Left lung (tissue), 4 donors: ENCODE measurements at regions not wholly inside any gene's neighbourhood (a gene's known extent, or its start where the extent isn't known, plus 50 kb on each side); places are given as distances from the start of the nearest gene placed in this dataset.

Experiments used
- ATAC-seq: fragments of 200-7000 bp; cut with Tn5 transposase; one replicate; pipeline ENCODE4 v1.9.1; 2020; ENCODE audit warnings: moderate library complexity
- DNase-seq, 4 donors: peaks; one replicate each; pipeline ENCODE4 v3.0.0-alpha.2; 2013 to 2020
- H3K27ac ChIP-seq, 2 donors: fragments of 200-600 bp; sonication (generic) in 1 of 2; one replicate each; pipeline versions ENCODE4 v1.5.0 to v1.8.0; 2020 to 2021
- H3K27me3 ChIP-seq, 2 donors: fragments of 200-600 bp; sonication (generic) in 1 of 2; one replicate each; pipeline versions ENCODE4 v1.5.0 to v1.8.0; 2020 to 2021
- H3K36me3 ChIP-seq, 2 donors: fragments of 200-600 bp; sonication (generic) in 1 of 2; one replicate each; pipeline versions ENCODE4 v1.5.0 to v1.8.0; 2020 to 2021
- H3K4me1 ChIP-seq, 2 donors: fragments of 200-600 bp; one replicate each; pipeline ENCODE4 v1.8.0; 2021
- H3K4me3 ChIP-seq, 2 donors: fragments of 200-600 bp; sonication (generic) in 1 of 2; one replicate each; pipeline versions ENCODE4 v1.5.0 to v1.8.0; 2020 to 2021; ENCODE audit warnings: mild to moderate bottlenecking in 1 of 2
- H3K9me3 ChIP-seq, 2 donors: fragments of 200-600 bp; sonication (generic) in 1 of 2; one replicate each; pipeline versions ENCODE4 v1.5.0 to v1.8.0; 2020 to 2021
- CTCF ChIP-seq, 2 donors: fragments of 200-600 bp; sonication (generic) in 1 of 2; IDR thresholded peaks; one replicate each; pipeline versions ENCODE4 v1.5.0 to v1.8.0; 2021; ENCODE audit warnings: antibody characterized with exemption in 2 of 2
- intact Hi-C, 2 donors: fragments of 100-400 bp; cut with DNase I; formaldehyde crosslinking; loops; one replicate each; pipeline versions ENCODE4 v1.11.2 to v1.14.2; 2022
- donor health status: DM: no; HTN: yes; CAD: no.
- donor health status: DM: no; HTN: no; CAD: no.

DNA sequence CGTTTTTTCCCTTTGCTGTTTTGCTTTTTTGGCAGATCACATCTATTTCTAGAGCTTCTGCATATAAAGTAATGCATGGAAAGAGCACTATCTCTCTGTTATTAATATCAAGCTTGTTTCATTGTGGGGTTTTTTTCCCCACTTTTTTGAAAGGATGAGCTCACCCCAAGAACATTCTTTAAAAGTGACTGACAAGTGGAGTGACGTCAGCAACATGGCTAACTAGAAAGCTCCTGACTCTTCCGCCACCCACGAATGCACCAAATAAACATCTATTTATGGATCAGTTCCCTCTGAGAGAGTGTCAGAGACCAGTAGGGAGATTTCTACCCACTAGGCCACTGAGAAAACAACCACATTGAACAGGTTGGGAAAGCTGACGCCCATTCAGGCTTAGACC lies 445.4 kb downstream of the GALC start:
- intact Hi-C loops, result no loop called here

DNA sequence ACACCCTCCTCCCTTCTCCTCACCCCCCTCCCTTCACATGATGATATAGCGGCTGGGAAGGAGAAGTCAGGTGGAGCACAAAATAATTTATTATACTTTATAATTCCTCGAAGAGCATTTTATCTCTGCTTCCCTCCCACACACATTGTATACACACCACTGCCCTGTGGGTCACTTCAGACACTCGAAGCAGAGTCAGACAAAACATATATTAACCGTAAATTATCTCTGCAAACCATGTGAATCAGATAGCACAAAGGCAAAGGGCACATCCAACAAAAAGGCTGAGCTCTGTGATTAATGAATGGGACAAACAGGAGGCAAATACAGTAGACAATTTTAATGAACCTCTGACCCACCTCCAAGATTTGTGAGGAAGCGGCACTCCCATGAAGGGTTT lies 450.7 kb downstream of the GALC start:
- Histone ChIP-seq H3K9me3 (peaks cover 0 to 4% of the 10 kb centered on the region in 2 donors), H3K4me1 (no peaks in the 10 kb centered on the region), H3K27ac (no peak overlapping the region), H3K4me3 (no peak overlapping the region), H3K27me3 (no peaks in the 10 kb centered on the region), H3K36me3 (no peaks in the 10 kb centered on the region)
- ATAC-seq, result no peak
- intact Hi-C loops, result no loop called here
- no peak for TF ChIP-seq CTCF (IDR thresholded peaks at IDR 0.05)
- no peak for DNase-seq

More for the DNA sequence above, 445.4 kb downstream of the GALC start:
- Histone ChIP-seq H3K4me3 (no peak overlapping the region), H3K27ac (no peak overlapping the region), H3K4me1 (no peaks in the 10 kb centered on the region), H3K27me3 (no peaks in the 10 kb centered on the region), H3K36me3 (no peaks in the 10 kb centered on the region), H3K9me3 (peaks cover 0 to 28% of the 10 kb centered on the region in 2 donors)
- TF ChIP-seq CTCF (IDR thresholded peaks at IDR 0.05), result no peak
- ATAC-seq (no peak), DNase-seq (no peak)

DNA sequence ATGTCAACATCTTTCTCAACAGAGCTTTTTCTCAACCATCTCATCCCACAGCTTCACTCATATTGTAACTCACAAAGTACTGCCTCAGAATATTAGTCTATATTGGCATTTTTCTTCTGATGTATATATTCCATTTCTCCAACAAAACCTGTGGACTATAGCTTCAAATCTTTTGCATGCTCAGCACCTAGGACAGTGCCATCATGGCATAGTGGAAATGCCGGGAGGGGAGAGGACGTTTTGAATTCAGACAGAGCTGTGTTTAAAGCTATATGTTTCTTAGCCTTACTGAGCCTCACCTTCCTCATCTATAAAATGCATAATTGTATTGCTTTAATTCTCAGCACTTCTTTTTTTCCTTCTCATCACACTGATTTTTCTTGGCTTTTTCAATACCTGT lies 452.6 kb downstream of the GALC start:
- intact Hi-C loops, result no loop called here
- Histone ChIP-seq H3K4me1 (no peaks in the 10 kb centered on the region), H3K36me3 (no peaks in the 10 kb centered on the region), H3K27me3 (no peaks in the 10 kb centered on the region), H3K4me3 (no peak overlapping the region), H3K27ac (no peak overlapping the region), H3K9me3 (peaks cover 0 to 4% of the 10 kb centered on the region in 2 donors)
- DNase-seq, result no peak
- no peak for TF ChIP-seq CTCF (IDR thresholded peaks at IDR 0.05)
- no peak for ATAC-seq

DNA sequence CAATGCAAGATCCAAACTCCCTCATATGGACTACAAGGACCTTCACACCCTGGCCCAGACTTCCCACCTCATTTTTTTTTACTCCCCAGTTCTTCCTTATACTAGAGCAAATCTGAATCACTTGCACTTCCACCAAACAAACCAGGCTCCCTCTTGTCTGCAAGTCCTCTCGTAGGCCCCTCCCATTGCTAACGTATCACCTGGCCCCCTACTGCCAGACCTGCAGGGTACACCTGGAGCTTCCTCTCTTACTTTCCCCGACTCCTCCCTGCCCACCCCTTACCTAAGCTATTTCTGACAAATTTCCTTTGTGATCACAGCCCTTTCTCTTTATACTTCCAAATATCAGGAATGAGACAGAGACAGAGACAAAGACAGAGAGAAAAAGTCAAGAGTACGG lies 463.9 kb downstream of the GALC start:
- ATAC-seq (no peak), DNase-seq (no peak)
- intact Hi-C loops, result no loop called here
- H3K4me1 ChIP-seq, result no peaks in the 10 kb centered on the region
- no peak overlapping the region for H3K4me3 ChIP-seq
- no peak for TF ChIP-seq CTCF (IDR thresholded peaks at IDR 0.05)
- H3K27me3 ChIP-seq, result no peaks in the 10 kb centered on the region
- H3K27ac ChIP-seq, result no peak overlapping the region
- no peaks in the 10 kb centered on the region for H3K36me3 ChIP-seq
- H3K9me3 ChIP-seq, result no peaks in the 10 kb centered on the region

DNA sequence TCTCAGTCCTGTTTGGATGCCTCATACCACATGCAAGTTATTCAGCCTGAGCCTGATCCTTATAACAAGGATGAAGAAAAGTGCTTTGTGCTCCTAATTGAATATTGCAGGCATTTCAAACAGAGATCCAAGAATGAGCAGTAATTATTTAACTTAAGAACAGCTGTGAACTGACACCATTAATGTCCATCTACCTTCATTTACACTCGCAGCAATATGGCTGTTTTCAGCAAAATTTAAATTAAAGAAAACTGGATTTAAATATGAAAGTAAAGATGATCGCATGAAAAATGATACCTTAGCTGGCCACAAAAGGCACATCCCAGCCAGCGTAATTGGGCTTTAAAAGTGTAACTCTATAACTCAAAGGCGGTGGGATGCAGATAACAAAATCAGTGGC lies 466.3 kb downstream of the GALC start:
- intact Hi-C loops, result no loop called here
- Histone ChIP-seq H3K4me3 (no peak overlapping the region), H3K4me1 (no peaks in the 10 kb centered on the region), H3K27me3 (no peaks in the 10 kb centered on the region), H3K9me3 (no peaks in the 10 kb centered on the region), H3K27ac (no peak overlapping the region), H3K36me3 (no peaks in the 10 kb centered on the region)
- no peak for TF ChIP-seq CTCF (IDR thresholded peaks at IDR 0.05)
- no peak for DNase-seq
- no peak for ATAC-seq
